ENCODE measurements at regions not wholly inside any gene's neighbourhood (a gene's known extent, or its start where the extent isn't known, plus 50 kb on each side); places are given as distances from the start of the nearest gene placed in this dataset.

DNA sequence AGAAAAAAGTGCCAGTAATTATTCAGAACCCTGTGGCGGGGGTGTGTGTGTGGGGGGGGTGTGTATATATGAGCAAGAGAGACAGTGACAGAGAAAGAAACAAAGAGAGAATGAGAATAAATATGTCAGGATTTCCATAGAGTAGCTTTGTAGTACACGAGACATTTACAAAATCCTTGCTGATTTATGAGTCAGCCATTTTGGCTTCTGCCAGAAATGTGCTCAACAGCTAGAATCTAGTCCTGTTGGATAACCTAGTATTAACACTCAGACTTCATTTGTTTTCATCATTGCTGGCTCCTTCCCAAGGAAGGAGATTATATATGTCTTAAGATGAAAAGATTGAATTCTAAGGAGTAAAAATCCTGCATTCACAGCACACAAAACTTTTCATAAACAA, 140.5 kb upstream of the HNRNPA3 start:
- peak in 2 of 4 donors; percentile 36 to 56 for DNase-seq
- intact Hi-C loops (cut with DNase I) = no loop called here
- H3K4me1 ChIP-seq = no peaks in the 10 kb centered on the region
- no peak overlapping the region for H3K4me3 ChIP-seq
- no peak for ATAC-seq
- no peaks in the 10 kb centered on the region for H3K36me3 ChIP-seq
- no peak overlapping the region for H3K27ac ChIP-seq
- H3K27me3 ChIP-seq = no peaks in the 10 kb centered on the region
- no peaks in the 10 kb centered on the region for H3K9me3 ChIP-seq
- TF ChIP-seq, protein P1, sequence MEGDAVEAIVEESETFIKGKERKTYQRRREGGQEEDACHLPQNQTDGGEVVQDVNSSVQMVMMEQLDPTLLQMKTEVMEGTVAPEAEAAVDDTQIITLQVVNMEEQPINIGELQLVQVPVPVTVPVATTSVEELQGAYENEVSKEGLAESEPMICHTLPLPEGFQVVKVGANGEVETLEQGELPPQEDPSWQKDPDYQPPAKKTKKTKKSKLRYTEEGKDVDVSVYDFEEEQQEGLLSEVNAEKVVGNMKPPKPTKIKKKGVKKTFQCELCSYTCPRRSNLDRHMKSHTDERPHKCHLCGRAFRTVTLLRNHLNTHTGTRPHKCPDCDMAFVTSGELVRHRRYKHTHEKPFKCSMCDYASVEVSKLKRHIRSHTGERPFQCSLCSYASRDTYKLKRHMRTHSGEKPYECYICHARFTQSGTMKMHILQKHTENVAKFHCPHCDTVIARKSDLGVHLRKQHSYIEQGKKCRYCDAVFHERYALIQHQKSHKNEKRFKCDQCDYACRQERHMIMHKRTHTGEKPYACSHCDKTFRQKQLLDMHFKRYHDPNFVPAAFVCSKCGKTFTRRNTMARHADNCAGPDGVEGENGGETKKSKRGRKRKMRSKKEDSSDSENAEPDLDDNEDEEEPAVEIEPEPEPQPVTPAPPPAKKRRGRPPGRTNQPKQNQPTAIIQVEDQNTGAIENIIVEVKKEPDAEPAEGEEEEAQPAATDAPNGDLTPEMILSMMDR (IDR thresholded peaks at IDR 0.05) = no peak

DNA sequence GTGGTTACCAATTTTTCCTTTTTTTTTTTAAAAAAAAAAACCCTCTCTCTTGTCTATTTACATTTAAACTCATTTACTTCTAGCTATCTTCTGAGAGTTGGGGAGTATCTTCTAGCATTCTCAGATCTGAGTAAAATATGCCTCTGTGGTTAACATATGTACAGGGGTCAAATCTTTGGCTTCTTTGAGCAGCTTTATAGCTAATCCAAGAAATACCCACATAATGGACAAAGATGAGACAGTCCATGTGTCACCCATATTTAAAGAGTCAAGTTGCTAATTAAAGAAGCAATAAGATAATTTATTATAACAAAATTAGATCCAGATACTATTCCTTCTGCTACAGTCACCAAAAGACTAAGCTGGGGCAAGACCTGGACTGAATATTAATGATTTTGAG, 139.0 kb upstream of the HNRNPA3 start:
- Histone ChIP-seq H3K27me3 (no peaks in the 10 kb centered on the region), H3K36me3 (no peaks in the 10 kb centered on the region), H3K27ac (no peak overlapping the region), H3K4me3 (no peak overlapping the region), H3K4me1 (no peaks in the 10 kb centered on the region), H3K9me3 (no peaks in the 10 kb centered on the region)
- no peak for DNase-seq
- ATAC-seq = no peak
- intact Hi-C loops (cut with DNase I) = no loop called here
- TF ChIP-seq, protein P1 (IDR thresholded peaks at IDR 0.05) = no peak

DNA sequence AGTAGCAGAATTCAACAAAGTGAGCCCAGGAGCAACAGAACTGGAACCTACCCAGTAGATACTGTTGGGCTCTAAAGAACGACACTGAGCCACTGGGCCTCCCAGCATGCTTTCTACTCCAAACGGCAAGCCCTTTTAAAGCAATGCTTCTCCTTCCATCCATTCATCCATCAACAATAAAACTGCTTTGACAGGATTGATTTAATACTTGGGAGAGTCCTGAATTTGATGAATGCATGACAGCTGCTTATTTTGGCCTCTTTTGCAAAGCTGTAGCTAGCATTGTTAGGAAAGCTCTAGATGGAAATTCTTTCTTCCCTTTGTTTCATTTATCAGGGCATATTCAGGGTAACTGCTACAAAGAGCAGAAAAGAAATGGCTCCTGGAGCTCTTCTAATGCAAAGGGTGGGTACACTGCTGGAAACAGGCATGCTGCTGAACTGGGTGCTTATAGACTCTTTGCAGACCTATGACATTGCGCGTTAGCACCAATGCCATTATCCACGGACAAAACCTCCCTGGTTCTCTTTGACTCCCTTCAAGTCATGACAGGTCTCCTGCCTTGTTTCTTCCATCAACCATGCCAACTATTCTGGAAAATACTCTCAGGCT, 138.4 kb upstream of the HNRNPA3 start:
- Histone ChIP-seq H3K27me3 (no peaks in the 10 kb centered on the region), H3K9me3 (no peaks in the 10 kb centered on the region), H3K27ac (no peak overlapping the region), H3K4me1 (no peaks in the 10 kb centered on the region), H3K4me3 (no peak overlapping the region), H3K36me3 (no peaks in the 10 kb centered on the region)
- intact Hi-C loops (cut with DNase I) = no loop called here
- DNase-seq (no peak), ATAC-seq (no peak)
- TF ChIP-seq, protein P1 (IDR thresholded peaks at IDR 0.05) = no peak

DNA sequence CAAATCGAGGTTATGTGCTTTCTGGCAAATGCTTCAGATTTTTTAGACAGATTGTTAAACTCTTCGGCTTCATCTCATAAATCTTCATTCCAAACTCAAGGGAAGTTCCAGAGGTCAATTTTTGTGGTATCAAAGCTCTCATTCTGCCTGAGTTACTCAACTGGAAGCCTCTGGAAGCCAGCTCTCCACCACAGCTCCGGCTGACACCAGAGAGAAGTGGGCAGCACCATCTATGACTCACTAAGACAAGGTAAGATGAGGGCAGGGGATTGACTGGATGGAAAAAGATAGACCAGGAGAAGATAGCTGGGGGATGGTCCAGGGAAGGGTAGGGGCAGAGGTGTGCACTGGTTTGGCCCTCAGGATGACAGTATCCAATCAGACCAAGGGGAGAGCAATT, 137.3 kb upstream of the HNRNPA3 start:
- H3K4me3 ChIP-seq = no peak overlapping the region
- TF ChIP-seq, protein P1 (IDR thresholded peaks at IDR 0.05) = no peak
- no peaks in the 10 kb centered on the region for H3K4me1 ChIP-seq
- no peaks in the 10 kb centered on the region for H3K9me3 ChIP-seq
- no peak overlapping the region for H3K27ac ChIP-seq
- no peaks in the 10 kb centered on the region for H3K36me3 ChIP-seq
- intact Hi-C loops (cut with DNase I) = no loop called here
- ATAC-seq (no peak), DNase-seq (no peak)
- H3K27me3 ChIP-seq = no peaks in the 10 kb centered on the region

DNA sequence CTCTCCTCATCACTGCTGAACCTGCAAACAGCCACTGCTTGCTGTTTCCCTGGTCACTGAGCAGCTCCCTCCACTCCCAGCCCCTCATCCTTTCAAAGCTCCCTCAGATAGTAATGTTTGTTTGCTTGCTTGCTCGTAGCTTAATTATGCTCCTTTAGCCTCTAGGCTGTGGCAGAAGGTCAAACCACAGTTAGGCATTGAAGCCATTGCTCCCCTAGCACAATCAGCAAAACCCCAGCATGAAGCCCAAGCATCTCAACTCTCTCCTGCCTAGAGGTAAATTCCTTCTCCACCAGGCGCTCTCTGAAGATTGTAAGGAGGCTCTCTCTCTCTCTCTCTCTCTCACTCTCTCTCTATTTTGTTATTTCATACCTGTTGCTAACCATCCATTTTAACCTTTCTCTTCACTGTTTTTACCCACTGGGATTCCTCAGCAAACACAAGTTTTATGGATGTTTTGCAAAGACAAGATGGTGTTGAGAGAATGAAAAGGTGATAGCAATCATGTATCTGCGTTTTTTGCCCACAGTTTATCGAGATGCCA, 135.9 kb upstream of the HNRNPA3 start:
- intact Hi-C loops (cut with DNase I) = no loop called here
- Histone ChIP-seq H3K36me3 (no peaks in the 10 kb centered on the region), H3K9me3 (no peaks in the 10 kb centered on the region), H3K4me3 (no peak overlapping the region), H3K27me3 (no peaks in the 10 kb centered on the region), H3K4me1 (no peaks in the 10 kb centered on the region), H3K27ac (no peak overlapping the region)
- ATAC-seq = no peak
- TF ChIP-seq, protein P1 (IDR thresholded peaks at IDR 0.05) = no peak
- no peak for DNase-seq

Data from left lung (tissue), 4 donors.